SK-N-MC (cell line): ENCODE measurements at regions not wholly inside any gene's neighbourhood (a gene's known extent, or its start where the extent isn't known, plus 50 kb on each side); places are given as distances from the start of the nearest gene placed in this dataset.

Experiments used
- EZH2 ChIP-seq: fragments of 200-600 bp; sonication (generic); IDR thresholded peaks from one replicate; pipeline ENCODE4 v1.6.1; 2017; ENCODE audit warnings: antibody characterized with exemption
- POLR2AphosphoS5 ChIP-seq: IDR thresholded peaks from 2 replicates; pipeline ENCODE4 v1.6.1; 2012; ENCODE audit warnings: mild to moderate bottlenecking, low read depth, low read length, borderline replicate concordance

DNA sequence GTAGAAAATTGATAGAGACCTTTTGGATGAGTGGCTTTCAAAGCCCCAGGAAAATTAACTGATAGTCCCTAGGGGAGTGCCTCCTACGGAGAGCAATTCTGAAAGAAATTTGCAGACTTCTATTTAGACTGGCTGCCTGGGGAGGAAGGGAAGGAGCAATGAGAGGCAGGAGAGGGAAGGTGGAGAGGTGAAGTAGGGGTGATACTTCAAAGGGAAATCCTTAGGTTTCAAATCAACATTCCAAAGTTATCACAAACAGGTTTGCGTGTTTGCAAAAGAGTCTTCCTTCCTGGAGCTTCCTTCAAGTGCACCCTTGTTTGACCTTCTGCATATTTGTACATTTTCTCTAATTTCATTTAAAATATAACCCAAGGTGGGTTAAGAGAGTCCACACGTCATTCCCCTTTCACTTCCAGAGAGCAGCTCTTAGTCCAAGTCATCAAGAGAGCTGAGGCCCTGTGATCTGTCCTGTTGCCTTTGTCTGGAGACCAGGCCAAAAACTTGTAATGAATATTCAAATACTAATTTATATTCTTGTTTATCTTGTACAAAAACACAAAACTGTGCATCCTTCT is 157.8 kb downstream of the CLCN4 start:
- TF ChIP-seq POLR2AphosphoS5 (no peak), EZH2 (no peak)
